GM23338 (cell line): ENCODE measurements at regions not wholly inside any gene's neighbourhood (a gene's known extent, or its start where the extent isn't known, plus 50 kb on each side); places are given as distances from the start of the nearest gene placed in this dataset.
A peak's percentile ranks its signal among the peaks of the same experiment; 100 is the strongest.

Experiments used
- ATAC-seq: fragments of 200-7000 bp; cut with Tn5 transposase; 3 replicates; pipeline ENCODE4 v1.9.1; 2020
- DNase-seq: peaks from one replicate; pipeline ENCODE4 v3.0.0-alpha.2; 2015; ENCODE audit warnings: low spot score
- H2AFZ ChIP-seq: fragments of 200-600 bp; sonication (generic); 2 replicates; pipeline ENCODE4 v1.8.0; 2016; ENCODE audit warnings: antibody characterized with exemption, mild to moderate bottlenecking, moderate library complexity
- H3F3A ChIP-seq: fragments of 200-600 bp; sonication (generic); replicated peaks from 2 replicates; pipeline ENCODE4 v1.8.0; 2017; ENCODE audit warnings: antibody characterized with exemption, mixed run types, low read depth
- H3K27ac ChIP-seq: fragments of 200-600 bp; sonication (generic); 2 replicates; pipeline ENCODE4 v1.6.1; 2016; ENCODE audit warnings: low read depth
- H3K27me3 ChIP-seq: fragments of 200-600 bp; sonication (generic); 2 replicates; pipeline ENCODE4 v1.8.0; 2016; ENCODE audit warnings: mild to moderate bottlenecking, mixed run types, moderate library complexity; ENCODE audit not compliant: insufficient read depth
- H3K36me3 ChIP-seq: fragments of 200-600 bp; sonication (generic); 2 replicates; pipeline ENCODE4 v1.8.0; 2016; ENCODE audit warnings: mild to moderate bottlenecking; ENCODE audit not compliant: insufficient read depth
- H3K4me1 ChIP-seq: fragments of 200-600 bp; sonication (generic); 2 replicates; pipeline ENCODE4 v1.8.0; 2016; ENCODE audit warnings: mild to moderate bottlenecking, moderate library complexity; ENCODE audit not compliant: insufficient read depth
- H3K4me2 ChIP-seq: fragments of 200-600 bp; sonication (generic); 2 replicates; pipeline ENCODE4 v1.7.1; 2017; ENCODE audit warnings: mixed run types
- H3K4me3 ChIP-seq: fragments of 200-600 bp; sonication (generic); 2 replicates; pipeline ENCODE4 v1.6.1; 2016; ENCODE audit warnings: mixed run types
- H3K79me2 ChIP-seq: fragments of 200-600 bp; sonication (generic); replicated peaks from 2 replicates; pipeline ENCODE4 v1.8.0; 2017; ENCODE audit warnings: mild to moderate bottlenecking; ENCODE audit not compliant: insufficient read depth
- H3K9me2 ChIP-seq: fragments of 200-600 bp; sonication (generic); 2 replicates; pipeline ENCODE4 v1.8.0; 2017; ENCODE audit not compliant: insufficient read depth
- H4K20me1 ChIP-seq: fragments of 200-600 bp; sonication (generic); replicated peaks from 2 replicates; pipeline ENCODE4 v1.8.0; 2017; ENCODE audit warnings: mild to moderate bottlenecking; ENCODE audit not compliant: insufficient read depth
- H3K27ac Mint-ChIP-seq: 2 replicates; pipeline ENCODE4 v1.8.0; 2020; ENCODE audit warnings: inconsistent platforms, mild to moderate bottlenecking, moderate library complexity, mixed read lengths
- H3K27me3 Mint-ChIP-seq: 3 replicates; pipeline ENCODE4 v1.8.0; 2022; ENCODE audit warnings: low read depth, mild to moderate bottlenecking, moderate library complexity, mixed read lengths, inconsistent platforms; ENCODE audit not compliant: insufficient read depth, poor library complexity
- H3K36me3 Mint-ChIP-seq: 3 replicates; pipeline ENCODE4 v1.8.0; 2021; ENCODE audit warnings: low read depth, mild to moderate bottlenecking, inconsistent platforms, moderate library complexity, mixed read lengths
- H3K4me1 Mint-ChIP-seq: 3 replicates; pipeline ENCODE4 v1.8.0; 2020; ENCODE audit warnings: mild to moderate bottlenecking, inconsistent platforms, mixed read lengths
- H3K4me3 Mint-ChIP-seq: 3 replicates; pipeline ENCODE4 v1.8.0; 2021; ENCODE audit warnings: moderate library complexity, mild to moderate bottlenecking, inconsistent platforms, mixed read lengths
- H3K9me3 Mint-ChIP-seq: 3 replicates; pipeline ENCODE4 v1.8.0; 2020; ENCODE audit warnings: moderate library complexity, mild to moderate bottlenecking, inconsistent platforms, mixed read lengths
- CREB1 ChIP-seq: fragments of 250-450 bp; sonication (Bioruptor Pico); IDR thresholded peaks from 2 replicates; pipeline ENCODE4 v1.5.0; 2020; ENCODE audit warnings: low read depth, mild to moderate bottlenecking, moderate library complexity
- CTCF ChIP-seq, 2 experiments: fragments of 200-600 bp in 1 of 2; sonication (generic) in 1 of 2; conservative IDR thresholded peaks; 2 replicates each; pipeline versions ENCODE4 v1.5.1 to v1.6.1; 2016 to 2017; ENCODE audit warnings: antibody characterized with exemption in 2 of 2, low read depth in 2 of 2, mild to moderate bottlenecking in 2 of 2, moderate library complexity in 1 of 2
- ETS1 ChIP-seq: IDR thresholded peaks from 2 replicates; pipeline ENCODE4 v1.6.1; 2016; ENCODE audit warnings: antibody characterized with exemption
- EZH2 ChIP-seq: fragments of 200-600 bp; sonication (generic); IDR thresholded peaks from one replicate; pipeline ENCODE4 v1.8.0; 2017; ENCODE audit warnings: antibody characterized with exemption, mild to moderate bottlenecking, low read depth; ENCODE audit not compliant: unreplicated experiment
- EZH2phosphoT487 ChIP-seq: fragments of 200-600 bp; sonication (generic); IDR thresholded peaks from one replicate; pipeline ENCODE4 v1.8.1; 2018; ENCODE audit warnings: antibody characterized with exemption; ENCODE audit not compliant: unreplicated experiment
- JUNB ChIP-seq: IDR thresholded peaks from one replicate; pipeline ENCODE4 v1.6.1; 2016; ENCODE audit warnings: antibody characterized with exemption; ENCODE audit not compliant: unreplicated experiment
- NANOG ChIP-seq: IDR thresholded peaks from 2 replicates; pipeline ENCODE4 v1.6.1; 2016; ENCODE audit warnings: antibody characterized with exemption, borderline replicate concordance
- POLR2AphosphoS5 ChIP-seq: IDR thresholded peaks from 2 replicates; pipeline ENCODE4 v1.6.1; 2016; ENCODE audit warnings: antibody characterized with exemption, low read depth
- STAT1 ChIP-seq: IDR thresholded peaks from one replicate; pipeline ENCODE4 v1.6.1; 2016; ENCODE audit warnings: antibody characterized with exemption; ENCODE audit not compliant: unreplicated experiment
- ZNF114 ChIP-seq: fragments of 250-450 bp; sonication (Bioruptor Pico); IDR thresholded peaks from 2 replicates; pipeline ENCODE4 v1.5.0; 2020; ENCODE audit warnings: mild to moderate bottlenecking, moderate library complexity
- ZNF331 ChIP-seq: fragments of 250-450 bp; sonication (Bioruptor Pico); IDR thresholded peaks from 2 replicates; pipeline ENCODE4 v1.5.0; 2020; ENCODE audit warnings: low read depth, mild to moderate bottlenecking, moderate library complexity
- TF ChIP-seq, protein P1 (sequence below): IDR thresholded peaks from one replicate; pipeline ENCODE4 v1.6.1; 2018; ENCODE audit warnings: antibody characterized with exemption; ENCODE audit not compliant: unreplicated experiment

DNA sequence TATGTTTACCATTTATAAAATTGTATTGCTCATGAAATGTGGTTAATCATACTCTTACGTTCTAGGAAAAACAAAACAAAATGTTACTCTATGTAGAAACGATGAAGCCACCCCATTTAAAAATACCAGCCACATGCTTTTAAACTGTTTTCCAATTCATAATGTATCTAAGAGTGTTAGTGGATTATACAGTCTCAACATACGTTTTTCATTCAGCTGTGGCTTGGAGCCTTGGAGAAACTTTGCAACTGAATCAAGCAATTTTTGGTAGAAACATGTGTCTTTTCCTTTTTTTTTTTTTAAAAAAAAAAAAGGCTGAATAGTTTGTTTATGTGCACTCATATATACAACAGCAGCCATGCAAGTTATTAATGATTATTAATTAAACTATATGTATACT, 378.0 kb upstream of the SEMA3D start:
- Histone ChIP-seq H3K27me3 (no peaks in the 10 kb centered on the region), H3F3A (no peaks in the 10 kb centered on the region), H3K9me2 (no peaks in the 10 kb centered on the region), H3K36me3 (no peaks in the 10 kb centered on the region), H2AFZ (no peak overlapping the region), H3K79me2 (no peaks in the 10 kb centered on the region), H3K4me1 (no peaks in the 10 kb centered on the region), H3K4me3 (no peak overlapping the region), H3K4me2 (no peak overlapping the region), H3K27ac (no peak overlapping the region), H4K20me1 (no peaks in the 10 kb centered on the region)
- Mint-ChIP-seq H3K27ac (no peak overlapping the region), H3K4me3 (no peak overlapping the region), H3K27me3 (no peaks in the 10 kb centered on the region), H3K36me3 (no peaks in the 10 kb centered on the region), H3K9me3 (no peaks in the 10 kb centered on the region), H3K4me1 (no peaks in the 10 kb centered on the region)
- no peak for ATAC-seq
- TF ChIP-seq EZH2 = no peak
- TF ChIP-seq, protein P1, sequence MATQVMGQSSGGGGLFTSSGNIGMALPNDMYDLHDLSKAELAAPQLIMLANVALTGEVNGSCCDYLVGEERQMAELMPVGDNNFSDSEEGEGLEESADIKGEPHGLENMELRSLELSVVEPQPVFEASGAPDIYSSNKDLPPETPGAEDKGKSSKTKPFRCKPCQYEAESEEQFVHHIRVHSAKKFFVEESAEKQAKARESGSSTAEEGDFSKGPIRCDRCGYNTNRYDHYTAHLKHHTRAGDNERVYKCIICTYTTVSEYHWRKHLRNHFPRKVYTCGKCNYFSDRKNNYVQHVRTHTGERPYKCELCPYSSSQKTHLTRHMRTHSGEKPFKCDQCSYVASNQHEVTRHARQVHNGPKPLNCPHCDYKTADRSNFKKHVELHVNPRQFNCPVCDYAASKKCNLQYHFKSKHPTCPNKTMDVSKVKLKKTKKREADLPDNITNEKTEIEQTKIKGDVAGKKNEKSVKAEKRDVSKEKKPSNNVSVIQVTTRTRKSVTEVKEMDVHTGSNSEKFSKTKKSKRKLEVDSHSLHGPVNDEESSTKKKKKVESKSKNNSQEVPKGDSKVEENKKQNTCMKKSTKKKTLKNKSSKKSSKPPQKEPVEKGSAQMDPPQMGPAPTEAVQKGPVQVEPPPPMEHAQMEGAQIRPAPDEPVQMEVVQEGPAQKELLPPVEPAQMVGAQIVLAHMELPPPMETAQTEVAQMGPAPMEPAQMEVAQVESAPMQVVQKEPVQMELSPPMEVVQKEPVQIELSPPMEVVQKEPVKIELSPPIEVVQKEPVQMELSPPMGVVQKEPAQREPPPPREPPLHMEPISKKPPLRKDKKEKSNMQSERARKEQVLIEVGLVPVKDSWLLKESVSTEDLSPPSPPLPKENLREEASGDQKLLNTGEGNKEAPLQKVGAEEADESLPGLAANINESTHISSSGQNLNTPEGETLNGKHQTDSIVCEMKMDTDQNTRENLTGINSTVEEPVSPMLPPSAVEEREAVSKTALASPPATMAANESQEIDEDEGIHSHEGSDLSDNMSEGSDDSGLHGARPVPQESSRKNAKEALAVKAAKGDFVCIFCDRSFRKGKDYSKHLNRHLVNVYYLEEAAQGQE = no peak
- TF ChIP-seq ZNF331 (CRISPR knock-in tag) = no peak
- TF ChIP-seq EZH2phosphoT487 = no peak
- no peak for TF ChIP-seq CREB1 (CRISPR knock-in tag)
- no peak for TF ChIP-seq JUNB
- TF ChIP-seq ZNF114 (CRISPR knock-in tag) = no peak
- no peak for TF ChIP-seq STAT1
- no peak for TF ChIP-seq NANOG
- no peak for TF ChIP-seq ETS1
- no peak for DNase-seq

- no peak overlapping the region for H3K4me3 Mint-ChIP-seq
- H3K4me1 ChIP-seq = no peaks in the 10 kb centered on the region
- no peaks in the 10 kb centered on the region for H3K79me2 ChIP-seq
- no peaks in the 10 kb centered on the region for H3K27me3 ChIP-seq
- H3K27ac ChIP-seq = no peak overlapping the region
- H3K4me3 ChIP-seq = no peak overlapping the region
- ATAC-seq (no peak), DNase-seq (no peak)
- no peaks in the 10 kb centered on the region for H3K9me3 Mint-ChIP-seq
- H3K4me2 ChIP-seq = no peak overlapping the region
- H3K27ac Mint-ChIP-seq = no peak overlapping the region
- no peaks in the 10 kb centered on the region for H3K36me3 ChIP-seq
- no peaks in the 10 kb centered on the region for H3K9me2 ChIP-seq
- no peaks in the 10 kb centered on the region for H3K36me3 Mint-ChIP-seq
- no peaks in the 10 kb centered on the region for H4K20me1 ChIP-seq
- H3K27me3 Mint-ChIP-seq = no peaks in the 10 kb centered on the region
- no peaks in the 10 kb centered on the region for H3F3A ChIP-seq
- no peaks in the 10 kb centered on the region for H3K4me1 Mint-ChIP-seq
- peak overlapping the region; percentile 28; the same call in 1 of the 2 replicates for H2AFZ ChIP-seq
- TF ChIP-seq POLR2AphosphoS5 (no peak), ZNF331 (CRISPR knock-in tag) (no peak), EZH2 (no peak), NANOG (no peak), STAT1 (no peak), ETS1 (no peak), CTCF (conservative IDR thresholded peaks at IDR 0.05; ENCODE audit: low read depth in 2 of 2) (no peak), JUNB (no peak), ZNF114 (CRISPR knock-in tag) (no peak)
Measured at GRCh38 chr7:85561706-85562105, 374.9 kb upstream of the SEMA3D start.
